ENCODE measurements at regions not wholly inside any gene's neighbourhood (a gene's known extent, or its start where the extent isn't known, plus 50 kb on each side); places are given as distances from the start of the nearest gene placed in this dataset.
A peak's percentile ranks its signal among the peaks of the same experiment; 100 is the strongest.

DNA sequence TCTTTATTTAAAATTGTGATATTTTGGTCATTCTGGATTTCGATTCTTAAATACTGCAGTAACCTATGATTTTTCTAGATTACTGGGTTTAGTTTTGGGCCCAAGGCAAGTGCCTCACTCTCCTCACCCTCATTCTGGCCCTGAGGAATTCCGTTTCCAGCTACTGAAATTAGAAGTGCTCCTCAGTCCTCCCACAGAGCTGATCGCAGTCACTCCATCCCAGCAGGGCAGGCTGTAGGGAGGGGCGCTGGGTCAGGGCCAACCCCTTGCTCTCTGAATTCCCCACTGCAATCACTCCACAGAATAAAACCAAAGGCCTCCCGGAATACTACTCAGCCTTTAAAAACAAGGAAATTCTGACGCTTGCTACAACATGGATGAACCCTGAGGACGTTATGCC is 66.5 kb upstream of the DIO3 start:
- CTCF ChIA-PET, result no interaction called here

GRCh38 chr14:101495284-101495683 is 66.0 kb upstream of the DIO3 start:
- peaks cover 43 to 59% of the 10 kb centered on the region in 2 donors for H3K27me3 Mint-ChIP-seq
- CTCF ChIA-PET, result no interaction called here

More for the DNA sequence above, 66.5 kb upstream of the DIO3 start:
- Histone ChIP-seq H3K4me3 (ENCODE audit: control insufficient read depth in 1 of 2, extremely low read depth in 1 of 2, low read length in 1 of 2) (no peak overlapping the region), H3K9me3 (no peaks in the 10 kb centered on the region), H3K27ac (ENCODE audit: low read length) (no peak overlapping the region), H3K4me1 (ENCODE audit: control insufficient read depth in 1 of 2, extremely low read depth in 1 of 2, insufficient read depth in 2 of 2, low read length in 2 of 2) (no peaks in the 10 kb centered on the region), H3K36me3 (ENCODE audit: control insufficient read depth in 2 of 2, extremely low read depth in 1 of 2, insufficient read depth in 1 of 2, low read length in 1 of 2) (no peaks in the 10 kb centered on the region), H3K27me3 (replicated peaks in 1 of 2; ENCODE audit: control insufficient read depth in 2 of 2, extremely low read depth in 1 of 2, insufficient read depth in 2 of 2, low read length in 1 of 2) (peaks cover 0 to 50% of the 10 kb centered on the region in 2 experiments)
- Mint-ChIP-seq H3K36me3 (no peaks in the 10 kb centered on the region), H3K4me1 (no peaks in the 10 kb centered on the region), H3K4me3 (no peak overlapping the region), H3K27ac (no peak overlapping the region), H3K9me3 (peaks cover 0 to 4% (median 0%) of the 10 kb centered on the region in 3 donors), H3K27me3 (peaks cover 46 to 59% of the 10 kb centered on the region in 2 donors)
- no peak for DNase-seq
- ATAC-seq (replicated peaks in 1 of 4), result no peak
- WGBS (ENCODE audit: insufficient coverage), result 79% methylated on average over 5 of the region's 7 CpGs
- POLR2A ChIA-PET, result no interaction called here

GRCh38 chr14:101495827-101496775 is 65.2 kb upstream of the DIO3 start:
- Histone ChIP-seq H3K4me3 (ENCODE audit: control insufficient read depth in 1 of 2, extremely low read depth in 1 of 2, low read length in 1 of 2) (no peak overlapping the region), H3K4me1 (ENCODE audit: control insufficient read depth in 1 of 2, extremely low read depth in 1 of 2, insufficient read depth in 2 of 2, low read length in 2 of 2) (no peaks in the 10 kb centered on the region), H3K27ac (ENCODE audit: low read length) (no peak overlapping the region), H3K36me3 (ENCODE audit: control insufficient read depth in 2 of 2, extremely low read depth in 1 of 2, insufficient read depth in 1 of 2, low read length in 1 of 2) (no peaks in the 10 kb centered on the region), H3K9me3 (no peaks in the 10 kb centered on the region), H3K27me3 (replicated peaks in 1 of 2; ENCODE audit: control insufficient read depth in 2 of 2, extremely low read depth in 1 of 2, insufficient read depth in 2 of 2, low read length in 1 of 2) (peaks cover 0 to 50% of the 10 kb centered on the region in 2 experiments)
- H3K4me3 Mint-ChIP-seq, result no peak overlapping the region
- H3K4me1 Mint-ChIP-seq, result no peaks in the 10 kb centered on the region
- ChIA-PET CTCF (no interaction called here), POLR2A (no interaction called here)
- ATAC-seq (replicated peaks in 1 of 4) (no peak), DNase-seq (peak in 2 of 35 experiments; percentile 1 to 10)
- H3K36me3 Mint-ChIP-seq, result no peaks in the 10 kb centered on the region
- H3K27me3 Mint-ChIP-seq, result peaks cover 35 to 57% of the 10 kb centered on the region in 2 donors
- 70% methylated on average over 28 of the region's 30 CpGs for WGBS (ENCODE audit: insufficient coverage)
- no peak overlapping the region for H3K27ac Mint-ChIP-seq
- H3K9me3 Mint-ChIP-seq, result peaks cover 0 to 4% (median 0%) of the 10 kb centered on the region in 3 donors

More at GRCh38 chr14:101495284-101495683, 66.0 kb upstream of the DIO3 start:
- H3K9me3 ChIP-seq, result no peaks in the 10 kb centered on the region
- no peak overlapping the region for H3K27ac Mint-ChIP-seq
- H3K4me1 Mint-ChIP-seq, result no peaks in the 10 kb centered on the region
- H3K4me3 ChIP-seq (ENCODE audit: control insufficient read depth in 1 of 2, extremely low read depth in 1 of 2, low read length in 1 of 2), result no peak overlapping the region
- peaks cover 0 to 51% of the 10 kb centered on the region in 2 experiments for H3K27me3 ChIP-seq (replicated peaks in 1 of 2; ENCODE audit: control insufficient read depth in 2 of 2, extremely low read depth in 1 of 2, insufficient read depth in 2 of 2, low read length in 1 of 2)
- no peaks in the 10 kb centered on the region for H3K36me3 Mint-ChIP-seq
- DNase-seq, result no peak
- WGBS (ENCODE audit: insufficient coverage), result no CpG with 5 or more reads among the region's 3 CpGs
- H3K27ac ChIP-seq (ENCODE audit: low read length), result no peak overlapping the region
- no peak for ATAC-seq (replicated peaks in 1 of 4)
- peaks cover 0 to 4% (median 0%) of the 10 kb centered on the region in 3 donors for H3K9me3 Mint-ChIP-seq
- no peaks in the 10 kb centered on the region for H3K4me1 ChIP-seq (ENCODE audit: control insufficient read depth in 1 of 2, extremely low read depth in 1 of 2, insufficient read depth in 2 of 2, low read length in 2 of 2)
- no peaks in the 10 kb centered on the region for H3K36me3 ChIP-seq (ENCODE audit: control insufficient read depth in 2 of 2, extremely low read depth in 1 of 2, insufficient read depth in 1 of 2, low read length in 1 of 2)
- POLR2A ChIA-PET, result no interaction called here
- H3K4me3 Mint-ChIP-seq, result no peak overlapping the region

DNA sequence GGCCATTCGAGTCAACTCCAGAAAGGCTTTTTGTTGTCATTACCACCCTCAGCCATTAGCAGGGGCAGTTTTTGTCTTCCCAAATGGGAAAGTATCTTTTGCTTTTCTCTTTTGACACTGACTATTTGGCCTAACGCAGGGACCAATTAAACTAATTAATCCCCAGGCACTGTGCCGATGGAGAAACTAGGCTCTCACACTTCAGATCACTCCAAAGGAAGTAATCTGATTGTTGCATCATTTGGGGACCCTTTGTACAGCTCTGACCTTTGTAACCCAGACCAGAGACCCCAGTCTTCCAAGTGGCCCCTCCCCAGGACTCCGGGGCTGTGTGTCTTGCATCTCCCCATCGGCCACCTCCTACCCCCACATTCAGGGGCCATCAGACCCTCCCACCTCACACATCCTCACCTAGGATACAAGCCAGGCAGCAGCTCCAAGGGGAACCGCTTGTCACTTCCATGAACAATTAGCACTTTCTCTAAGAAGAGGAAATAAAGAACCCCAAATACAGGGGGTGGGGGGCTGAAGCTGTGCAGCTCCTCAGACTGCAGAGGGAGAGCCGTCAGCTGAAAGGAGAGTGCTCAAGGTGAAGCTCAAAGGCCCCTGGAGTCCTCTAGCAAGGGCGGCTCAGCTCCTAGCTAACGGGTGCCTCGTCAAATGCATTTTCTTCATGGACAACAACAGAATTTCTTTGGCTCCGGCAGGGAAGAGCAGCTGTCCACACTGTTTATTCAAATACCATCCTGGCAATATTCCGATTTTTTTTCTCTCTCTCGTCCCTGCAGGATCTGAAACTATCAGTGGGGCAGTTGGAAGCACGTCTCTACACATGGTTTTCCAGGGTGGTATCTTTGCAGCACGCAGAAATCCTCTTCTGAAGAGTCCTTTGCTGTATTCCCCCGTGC is 64.3 kb upstream of the DIO3 start:
- ATAC-seq (replicated peaks in 1 of 4), result no peak
- H3K4me3 Mint-ChIP-seq, result no peak overlapping the region
- no peaks in the 10 kb centered on the region for H3K9me3 ChIP-seq
- CTCF ChIA-PET, result no interaction called here
- H3K36me3 Mint-ChIP-seq, result no peaks in the 10 kb centered on the region
- H3K27ac Mint-ChIP-seq, result no peak overlapping the region
- WGBS (ENCODE audit: insufficient coverage), result 63% methylated on average over 11 of the region's 16 CpGs
- H3K36me3 ChIP-seq (ENCODE audit: control insufficient read depth in 2 of 2, extremely low read depth in 1 of 2, insufficient read depth in 1 of 2, low read length in 1 of 2), result no peaks in the 10 kb centered on the region
- peak in 1 of 35 experiments; percentile 15 for DNase-seq
- H3K4me1 ChIP-seq (ENCODE audit: control insufficient read depth in 1 of 2, extremely low read depth in 1 of 2, insufficient read depth in 2 of 2, low read length in 2 of 2), result no peaks in the 10 kb centered on the region
- POLR2A ChIA-PET, result no interaction called here
- H3K27ac ChIP-seq (ENCODE audit: low read length), result no peak overlapping the region
- peaks cover 32 to 59% of the 10 kb centered on the region in 2 donors for H3K27me3 Mint-ChIP-seq
- H3K27me3 ChIP-seq (replicated peaks in 1 of 2; ENCODE audit: control insufficient read depth in 2 of 2, extremely low read depth in 1 of 2, insufficient read depth in 2 of 2, low read length in 1 of 2), result peaks cover 0 to 54% of the 10 kb centered on the region in 2 experiments
- H3K9me3 Mint-ChIP-seq, result peaks cover 0 to 4% (median 0%) of the 10 kb centered on the region in 3 donors
- H3K4me3 ChIP-seq (ENCODE audit: control insufficient read depth in 1 of 2, extremely low read depth in 1 of 2, low read length in 1 of 2), result no peak overlapping the region
- no peaks in the 10 kb centered on the region for H3K4me1 Mint-ChIP-seq

DNA sequence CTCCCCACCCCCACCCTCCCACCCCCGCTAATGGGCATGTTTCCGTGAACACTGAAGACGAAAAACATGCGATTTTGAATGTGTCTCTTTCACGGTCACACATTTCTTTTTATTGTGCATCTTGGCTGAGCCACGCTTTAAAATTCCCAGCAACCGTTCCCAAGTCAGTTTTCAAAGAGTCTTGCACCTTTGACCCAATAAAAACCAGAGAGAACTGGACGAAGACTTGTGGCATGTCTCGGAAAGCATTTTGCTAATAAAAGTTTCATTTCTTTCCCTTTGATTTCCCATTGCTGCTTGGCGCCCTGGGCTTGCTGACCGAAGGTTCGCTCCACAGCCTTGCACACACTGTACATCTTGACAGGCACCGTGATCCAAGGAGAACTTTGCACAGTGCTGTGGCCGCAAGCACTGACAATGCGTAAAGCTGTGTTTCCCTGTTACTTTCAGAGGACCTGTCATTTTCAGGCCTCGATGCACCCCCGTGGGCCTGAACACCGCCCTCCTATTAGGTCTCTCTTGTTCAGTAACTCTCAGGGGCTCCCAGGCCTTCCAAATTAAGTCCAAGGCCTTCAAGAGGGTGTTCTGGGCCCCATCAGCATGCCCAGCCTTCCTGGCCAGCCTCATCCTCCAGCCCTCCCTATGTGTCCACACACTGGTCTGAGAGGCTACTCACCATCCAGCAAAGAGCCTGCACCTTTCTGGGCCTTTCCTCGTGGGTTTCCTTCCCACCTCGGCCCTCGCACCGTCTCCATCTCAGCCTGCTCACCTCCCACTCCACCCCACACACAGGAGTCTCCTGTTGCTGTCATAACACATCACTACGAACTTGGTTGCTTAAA is 63.4 kb upstream of the DIO3 start:
- H3K27ac ChIP-seq (ENCODE audit: low read length), result no peak overlapping the region
- CTCF ChIA-PET, result no interaction called here
- WGBS (ENCODE audit: insufficient coverage), result 87% methylated on average over 17 of the region's 23 CpGs
- Mint-ChIP-seq H3K27me3 (peaks cover 32 to 64% of the 10 kb centered on the region in 2 donors), H3K27ac (no peak overlapping the region), H3K9me3 (peaks cover 0 to 4% (median 0%) of the 10 kb centered on the region in 3 donors), H3K4me1 (no peaks in the 10 kb centered on the region), H3K4me3 (no peak overlapping the region), H3K36me3 (no peaks in the 10 kb centered on the region)
- peak in 1 of 35 experiments; percentile 15 for DNase-seq
- no peaks in the 10 kb centered on the region for H3K9me3 ChIP-seq
- POLR2A ChIA-PET, result no interaction called here
- no peaks in the 10 kb centered on the region for H3K4me1 ChIP-seq (ENCODE audit: control insufficient read depth in 1 of 2, extremely low read depth in 1 of 2, insufficient read depth in 2 of 2, low read length in 2 of 2)
- ATAC-seq (replicated peaks in 1 of 4), result no peak
- no peak overlapping the region for H3K4me3 ChIP-seq (ENCODE audit: control insufficient read depth in 1 of 2, extremely low read depth in 1 of 2, low read length in 1 of 2)
- no peaks in the 10 kb centered on the region for H3K36me3 ChIP-seq (ENCODE audit: control insufficient read depth in 2 of 2, extremely low read depth in 1 of 2, insufficient read depth in 1 of 2, low read length in 1 of 2)
- H3K27me3 ChIP-seq (replicated peaks in 1 of 2; ENCODE audit: control insufficient read depth in 2 of 2, extremely low read depth in 1 of 2, insufficient read depth in 2 of 2, low read length in 1 of 2), result peaks cover 0 to 52% of the 10 kb centered on the region in 2 experiments

GRCh38 chr14:101498526-101498860 is 62.8 kb upstream of the DIO3 start:
- Histone ChIP-seq H3K36me3 (ENCODE audit: control insufficient read depth in 2 of 2, extremely low read depth in 1 of 2, insufficient read depth in 1 of 2, low read length in 1 of 2) (no peaks in the 10 kb centered on the region), H3K27ac (ENCODE audit: low read length) (no peak overlapping the region), H3K4me1 (ENCODE audit: control insufficient read depth in 1 of 2, extremely low read depth in 1 of 2, insufficient read depth in 2 of 2, low read length in 2 of 2) (no peaks in the 10 kb centered on the region), H3K9me3 (no peaks in the 10 kb centered on the region), H3K4me3 (ENCODE audit: control insufficient read depth in 1 of 2, extremely low read depth in 1 of 2, low read length in 1 of 2) (no peak overlapping the region), H3K27me3 (replicated peaks in 1 of 2; ENCODE audit: control insufficient read depth in 2 of 2, extremely low read depth in 1 of 2, insufficient read depth in 2 of 2, low read length in 1 of 2) (peaks cover 0 to 56% of the 10 kb centered on the region in 2 experiments)
- Mint-ChIP-seq H3K4me1 (no peaks in the 10 kb centered on the region), H3K27me3 (peaks cover 31 to 64% of the 10 kb centered on the region in 2 donors), H3K27ac (no peak overlapping the region), H3K36me3 (no peaks in the 10 kb centered on the region), H3K9me3 (peaks cover 0 to 3% (median 0%) of the 10 kb centered on the region in 3 donors), H3K4me3 (no peak overlapping the region)
- ChIA-PET POLR2A (no interaction called here), CTCF (no interaction called here)
- DNase-seq, result no peak
- ATAC-seq (replicated peaks in 1 of 4), result no peak
- 85% methylated on average over 5 of the region's 6 CpGs for WGBS (ENCODE audit: insufficient coverage)

Data from T-cell (primary cell).